ENCODE measurements at regions not wholly inside any gene's neighbourhood (a gene's known extent, or its start where the extent isn't known, plus 50 kb on each side); places are given as distances from the start of the nearest gene placed in this dataset.

GRCh38 chr6:108739496-108740330 lies 108.5 kb upstream of the ARMC2 start:
- ChIA-PET POLR2A (no interaction called here), CTCF (interaction anchor here (0.6 kb wide), 1 partner anchor 488 kb away, joined by 3 read pairs; no protein-coding TSS in a partner anchor)
- DNase-seq (no peak), ATAC-seq (no peak)
- H3K36me3 ChIP-seq (ENCODE audit: control insufficient read depth in 2 of 3, insufficient read depth in 3 of 3, low read length in 3 of 3): no peaks in the 10 kb centered on the region
- Mint-ChIP-seq H3K4me3 (no peak overlapping the region), H3K4me1 (peaks cover 0 to 4% (median 0%) of the 10 kb centered on the region in 7 donors), H3K27ac (no peak overlapping the region), H3K9me3 (no peaks in the 10 kb centered on the region), H3K27me3 (peaks cover 2 to 23% (median 9%) of the 10 kb centered on the region in 5 donors), H3K36me3 (no peaks in the 10 kb centered on the region)
- no peaks in the 10 kb centered on the region for H3K4me1 ChIP-seq (ENCODE audit: control insufficient read depth in 2 of 2, insufficient read depth in 2 of 2, low read length in 2 of 2)
- no peaks in the 10 kb centered on the region for H3K9me3 ChIP-seq (ENCODE audit: control insufficient read depth in 2 of 3, low read length in 3 of 3)
- H3K4me3 ChIP-seq (ENCODE audit: low read length): no peak overlapping the region
- H3K27me3 ChIP-seq (ENCODE audit: control insufficient read depth in 2 of 2, insufficient read depth in 2 of 2, low read length in 2 of 2): no peaks in the 10 kb centered on the region
- intact Hi-C loops (cut with micrococcal nuclease): no loop called here
- no peak overlapping the region for H3K27ac ChIP-seq (ENCODE audit: low read depth, low read length)

GRCh38 chr6:108741331-108741989 lies 106.8 kb upstream of the ARMC2 start:
- ChIA-PET CTCF (no interaction called here), POLR2A (interaction anchor here (0.8 kb wide), 1 partner anchor 94 kb away, joined by 3 read pairs; no protein-coding TSS in a partner anchor)
- no peaks in the 10 kb centered on the region for H3K27me3 ChIP-seq (ENCODE audit: control insufficient read depth in 2 of 2, insufficient read depth in 2 of 2, low read length in 2 of 2)
- no peaks in the 10 kb centered on the region for H3K4me1 ChIP-seq (ENCODE audit: control insufficient read depth in 2 of 2, insufficient read depth in 2 of 2, low read length in 2 of 2)
- Mint-ChIP-seq H3K27ac (no peak overlapping the region), H3K27me3 (peaks cover 11 to 24% (median 13%) of the 10 kb centered on the region in 5 donors), H3K4me3 (no peak overlapping the region), H3K36me3 (no peaks in the 10 kb centered on the region), H3K9me3 (no peaks in the 10 kb centered on the region), H3K4me1 (peaks cover 0 to 5% (median 0%) of the 10 kb centered on the region in 7 donors)
- ATAC-seq: no peak
- H3K36me3 ChIP-seq (ENCODE audit: control insufficient read depth in 2 of 3, insufficient read depth in 3 of 3, low read length in 3 of 3): no peaks in the 10 kb centered on the region
- intact Hi-C loops (cut with micrococcal nuclease): no loop called here
- no peak for DNase-seq
- H3K27ac ChIP-seq (ENCODE audit: low read depth, low read length): no peak overlapping the region
- H3K4me3 ChIP-seq (ENCODE audit: low read length): no peak overlapping the region
- no peaks in the 10 kb centered on the region for H3K9me3 ChIP-seq (ENCODE audit: control insufficient read depth in 2 of 3, low read length in 3 of 3)

DNA sequence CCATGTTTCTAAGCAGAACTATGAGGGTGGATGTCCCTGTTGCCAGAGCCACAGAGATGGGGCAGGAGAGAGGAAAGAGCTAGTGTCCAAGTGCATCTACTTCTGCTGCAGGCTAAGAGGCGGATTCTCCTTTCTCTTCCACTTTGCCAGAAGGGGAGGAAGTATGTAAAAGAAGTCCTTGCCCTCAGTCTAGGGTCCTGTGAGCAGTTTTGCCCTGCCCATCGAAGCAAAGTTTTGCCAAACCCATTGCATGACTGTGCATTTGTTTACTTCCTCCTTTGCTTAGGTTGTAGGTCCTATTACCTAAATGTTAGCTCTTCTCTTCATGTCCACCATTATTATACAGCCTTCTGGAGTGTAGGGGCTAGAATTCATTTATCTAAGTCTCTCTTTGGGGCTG lies 106.2 kb upstream of the ARMC2 start:
- peaks cover 11 to 27% (median 13%) of the 10 kb centered on the region in 5 donors for H3K27me3 Mint-ChIP-seq
- no peak for DNase-seq
- ChIA-PET CTCF (no interaction called here), POLR2A (no interaction called here)
- Histone ChIP-seq H3K4me3 (ENCODE audit: low read length) (no peak overlapping the region), H3K27me3 (ENCODE audit: control insufficient read depth in 2 of 2, insufficient read depth in 2 of 2, low read length in 2 of 2) (no peaks in the 10 kb centered on the region), H3K36me3 (ENCODE audit: control insufficient read depth in 2 of 3, insufficient read depth in 3 of 3, low read length in 3 of 3) (no peaks in the 10 kb centered on the region), H3K27ac (ENCODE audit: low read depth, low read length) (no peak overlapping the region), H3K9me3 (ENCODE audit: control insufficient read depth in 2 of 3, low read length in 3 of 3) (no peaks in the 10 kb centered on the region), H3K4me1 (ENCODE audit: control insufficient read depth in 2 of 2, insufficient read depth in 2 of 2, low read length in 2 of 2) (no peaks in the 10 kb centered on the region)
- H3K9me3 Mint-ChIP-seq: no peaks in the 10 kb centered on the region
- peak; percentile 77 for ATAC-seq
- no peak overlapping the region for H3K27ac Mint-ChIP-seq
- H3K4me3 Mint-ChIP-seq: no peak overlapping the region
- no peaks in the 10 kb centered on the region for H3K36me3 Mint-ChIP-seq
- intact Hi-C loops (cut with micrococcal nuclease): no loop called here
- peaks cover 0 to 5% (median 0%) of the 10 kb centered on the region in 7 donors for H3K4me1 Mint-ChIP-seq

DNA sequence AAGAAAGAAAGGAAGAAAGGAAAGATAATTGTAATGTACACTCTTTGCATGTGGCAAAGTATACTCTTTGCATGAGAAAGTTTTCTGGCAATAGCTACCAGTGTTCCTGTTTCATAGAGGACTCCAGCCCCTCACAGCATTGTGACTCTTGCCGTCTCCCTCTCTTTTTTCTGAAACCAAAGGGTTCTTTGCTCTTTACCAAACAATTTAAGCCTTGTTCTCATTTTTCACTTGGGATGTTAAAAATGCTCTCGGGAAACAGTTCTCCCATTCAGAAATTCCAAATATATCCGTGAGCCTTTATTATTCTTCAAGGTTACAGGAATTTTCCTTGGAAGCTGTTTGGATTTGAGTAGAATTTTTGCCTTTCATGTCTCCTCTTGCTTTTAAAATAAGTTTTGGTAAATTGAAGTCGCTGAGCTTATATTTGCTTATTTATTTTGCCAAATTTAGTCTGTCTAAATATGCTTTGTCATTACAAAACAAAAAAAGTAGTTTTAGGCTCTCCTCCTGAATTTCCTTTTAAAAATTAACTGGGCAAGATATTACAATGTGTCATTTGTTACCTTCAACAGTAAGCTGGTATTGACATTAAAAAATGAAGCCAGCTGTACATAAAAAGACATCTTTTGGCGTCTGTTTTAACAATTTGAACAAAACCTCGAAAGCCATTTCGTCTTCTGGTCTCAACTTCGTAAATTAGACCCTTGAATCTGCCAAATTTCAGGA lies 103.8 kb upstream of the ARMC2 start:
- ATAC-seq: no peak
- POLR2A ChIA-PET: no interaction called here
- Mint-ChIP-seq H3K4me3 (no peak overlapping the region), H3K27me3 (peaks cover 11 to 34% (median 18%) of the 10 kb centered on the region in 5 donors), H3K4me1 (peaks cover 0 to 5% (median 0%) of the 10 kb centered on the region in 7 donors), H3K27ac (no peak overlapping the region), H3K36me3 (no peaks in the 10 kb centered on the region), H3K9me3 (no peaks in the 10 kb centered on the region)
- intact Hi-C loops (cut with micrococcal nuclease): no loop called here
- Histone ChIP-seq H3K4me1 (ENCODE audit: control insufficient read depth in 2 of 2, insufficient read depth in 2 of 2, low read length in 2 of 2) (no peaks in the 10 kb centered on the region), H3K27ac (ENCODE audit: low read depth, low read length) (no peak overlapping the region), H3K36me3 (ENCODE audit: control insufficient read depth in 2 of 3, insufficient read depth in 3 of 3, low read length in 3 of 3) (no peaks in the 10 kb centered on the region), H3K9me3 (ENCODE audit: control insufficient read depth in 2 of 3, low read length in 3 of 3) (no peaks in the 10 kb centered on the region), H3K27me3 (ENCODE audit: control insufficient read depth in 2 of 2, insufficient read depth in 2 of 2, low read length in 2 of 2) (peaks cover 0 to 3% of the 10 kb centered on the region in 2 donors), H3K4me3 (ENCODE audit: low read length) (no peak overlapping the region)
- CTCF ChIA-PET: no interaction called here
- DNase-seq: no peak

DNA sequence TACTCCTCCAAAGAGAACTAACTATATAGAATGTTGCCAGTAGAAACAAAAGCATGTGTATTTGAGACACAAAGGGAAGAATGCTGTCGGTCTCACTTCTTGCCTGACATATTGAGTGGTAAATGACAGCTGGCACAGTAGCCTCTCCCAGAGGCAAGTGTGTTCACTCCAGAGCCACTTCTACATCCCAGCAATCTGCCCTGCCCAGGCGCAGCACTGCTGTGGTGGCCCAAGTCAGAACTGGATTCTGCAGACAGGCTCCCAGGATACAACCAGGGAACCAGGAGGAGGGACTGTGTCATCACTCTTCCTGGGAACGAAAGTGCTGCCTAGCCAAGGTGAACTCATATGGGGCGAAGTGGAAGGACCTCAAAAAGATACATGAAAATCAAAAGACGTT lies 103.2 kb upstream of the ARMC2 start:
- POLR2A ChIA-PET: no interaction called here

DNA sequence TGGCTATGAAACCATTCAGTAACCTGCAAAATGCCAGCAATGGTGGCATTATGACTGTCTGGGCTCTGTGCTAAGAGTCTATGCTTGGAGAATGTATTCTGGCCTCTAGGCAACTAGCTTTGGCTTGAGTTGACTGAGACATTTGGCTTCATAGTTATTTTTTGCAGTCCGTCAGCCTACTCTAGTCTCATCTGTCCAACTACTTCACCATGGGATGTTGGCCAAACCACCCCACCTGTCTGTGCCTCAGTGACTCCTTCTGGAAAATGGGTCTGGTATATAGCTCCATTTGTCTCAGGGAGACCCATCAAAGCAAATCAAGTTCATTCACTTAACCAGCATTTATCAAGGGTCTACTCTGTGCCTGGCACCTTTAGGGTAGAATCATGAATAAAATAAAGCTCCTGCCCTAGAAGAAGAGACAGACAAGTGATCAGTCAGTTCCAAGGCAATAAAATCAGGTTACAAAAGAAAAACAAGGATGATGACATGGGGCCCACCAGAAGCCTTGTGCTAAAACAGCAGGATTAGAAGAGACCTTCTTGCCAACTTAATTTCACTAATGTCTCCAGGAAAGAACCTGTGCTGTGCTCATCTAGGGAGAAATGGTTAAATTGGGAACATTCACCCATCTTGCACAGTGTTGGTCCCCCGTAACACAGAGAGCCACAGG lies 102.4 kb upstream of the ARMC2 start:
- peaks cover 0 to 5% (median 0%) of the 10 kb centered on the region in 7 donors for H3K4me1 Mint-ChIP-seq
- H3K4me3 Mint-ChIP-seq: no peak overlapping the region
- no peaks in the 10 kb centered on the region for H3K36me3 Mint-ChIP-seq
- Histone ChIP-seq H3K9me3 (ENCODE audit: control insufficient read depth in 2 of 3, low read length in 3 of 3) (no peaks in the 10 kb centered on the region), H3K4me1 (ENCODE audit: control insufficient read depth in 2 of 2, insufficient read depth in 2 of 2, low read length in 2 of 2) (no peaks in the 10 kb centered on the region), H3K36me3 (ENCODE audit: control insufficient read depth in 2 of 3, insufficient read depth in 3 of 3, low read length in 3 of 3) (no peaks in the 10 kb centered on the region), H3K27ac (ENCODE audit: low read depth, low read length) (no peak overlapping the region), H3K27me3 (ENCODE audit: control insufficient read depth in 2 of 2, insufficient read depth in 2 of 2, low read length in 2 of 2) (peaks cover 0 to 3% of the 10 kb centered on the region in 2 donors), H3K4me3 (ENCODE audit: low read length) (no peak overlapping the region)
- no peaks in the 10 kb centered on the region for H3K9me3 Mint-ChIP-seq
- CTCF ChIA-PET: interaction anchor here (0.6 kb wide), 1 partner anchor 183 kb away, joined by 3 read pairs; no protein-coding TSS in a partner anchor
- intact Hi-C loops (cut with micrococcal nuclease): no loop called here
- DNase-seq: no peak
- ATAC-seq: no peak
- no peak overlapping the region for H3K27ac Mint-ChIP-seq
- POLR2A ChIA-PET: interaction anchor here (0.6 kb wide), 1 partner anchor 158 kb away, joined by 3 read pairs; no protein-coding TSS in a partner anchor
- peaks cover 11 to 33% (median 15%) of the 10 kb centered on the region in 5 donors for H3K27me3 Mint-ChIP-seq

More for the DNA sequence above, 103.2 kb upstream of the ARMC2 start:
- Mint-ChIP-seq H3K4me1 (peaks cover 0 to 5% (median 0%) of the 10 kb centered on the region in 7 donors), H3K27me3 (peaks cover 11 to 37% (median 18%) of the 10 kb centered on the region in 5 donors), H3K9me3 (no peaks in the 10 kb centered on the region), H3K4me3 (no peak overlapping the region), H3K36me3 (no peaks in the 10 kb centered on the region), H3K27ac (no peak overlapping the region)
- Histone ChIP-seq H3K27ac (ENCODE audit: low read depth, low read length) (no peak overlapping the region), H3K27me3 (ENCODE audit: control insufficient read depth in 2 of 2, insufficient read depth in 2 of 2, low read length in 2 of 2) (peaks cover 0 to 3% of the 10 kb centered on the region in 2 donors), H3K4me3 (ENCODE audit: low read length) (no peak overlapping the region), H3K36me3 (ENCODE audit: control insufficient read depth in 2 of 3, insufficient read depth in 3 of 3, low read length in 3 of 3) (no peaks in the 10 kb centered on the region), H3K9me3 (ENCODE audit: control insufficient read depth in 2 of 3, low read length in 3 of 3) (no peaks in the 10 kb centered on the region), H3K4me1 (ENCODE audit: control insufficient read depth in 2 of 2, insufficient read depth in 2 of 2, low read length in 2 of 2) (no peaks in the 10 kb centered on the region)
- DNase-seq (no peak), ATAC-seq (no peak)
- intact Hi-C loops (cut with micrococcal nuclease): no loop called here
- CTCF ChIA-PET: interaction anchor here (0.6 kb wide), 1 partner anchor 182 kb away, joined by 3 read pairs; no protein-coding TSS in a partner anchor

Measured in naive thymus-derived CD4-positive, alpha-beta T cell (primary cell).